Tongue (tissue), 1 donor: ENCODE measurements at regions not wholly inside any gene's neighbourhood (a gene's known extent, or its start where the extent isn't known, plus 50 kb on each side); places are given as distances from the start of the nearest gene placed in this dataset.

Experiments used
- DNase-seq: peaks from one replicate; pipeline ENCODE4 v3.0.0-alpha.2; 2015

DNA sequence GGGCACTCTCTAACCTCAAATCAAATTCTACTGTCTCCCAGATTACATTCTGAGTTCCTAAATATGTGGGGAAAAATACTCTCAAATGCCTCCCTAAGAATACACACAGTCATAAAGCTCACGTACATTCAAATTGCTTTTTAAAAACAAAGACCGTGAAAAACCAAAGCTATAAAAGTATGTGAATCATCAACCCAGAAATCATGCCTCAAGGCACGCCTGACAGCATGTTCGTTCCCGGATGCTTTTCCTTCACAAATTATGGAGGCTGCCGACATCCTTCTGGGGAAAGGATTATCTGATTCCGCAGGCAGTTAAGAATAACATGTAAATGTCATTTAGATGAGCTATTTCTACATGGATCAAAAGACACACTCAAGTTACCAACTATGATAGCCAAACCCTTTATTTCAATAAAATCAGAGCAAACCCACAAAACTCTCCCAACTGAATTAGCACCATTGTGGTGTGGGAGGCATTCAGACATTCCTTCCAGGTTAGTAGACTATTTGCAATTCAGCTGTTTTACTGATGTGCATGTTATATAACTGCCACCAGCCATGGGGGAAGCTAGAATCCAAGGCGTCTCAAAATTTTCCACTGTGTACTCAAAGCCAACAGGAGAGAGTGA, 398.2 kb upstream of the TRIB2 start:
- no peak for DNase-seq

GRCh38 chr2:12320027-12320734, 396.6 kb upstream of the TRIB2 start:
- peak; percentile 21 for DNase-seq

GRCh38 chr2:12320991-12321641, 395.6 kb upstream of the TRIB2 start:
- DNase-seq, result peak; percentile 79

DNA sequence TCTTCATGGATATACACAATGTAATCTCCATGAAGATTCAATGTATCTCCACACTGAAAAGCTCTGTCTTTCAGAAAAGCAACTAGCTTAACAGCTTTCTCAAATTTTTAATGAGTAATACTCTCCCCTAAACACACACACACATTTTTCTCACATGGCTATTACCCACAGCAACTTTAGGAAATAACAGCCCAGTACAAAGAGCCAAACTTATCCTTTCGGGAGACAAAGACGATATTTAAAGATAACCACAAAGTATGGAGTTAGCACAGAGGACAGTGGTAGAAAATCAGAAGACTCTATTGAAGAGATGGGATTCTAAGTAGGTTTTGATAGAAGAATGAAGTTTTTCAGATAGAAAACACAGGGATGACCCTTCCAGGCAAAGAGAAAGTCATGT, 394.9 kb upstream of the TRIB2 start:
- peak; percentile 53 for DNase-seq

DNA sequence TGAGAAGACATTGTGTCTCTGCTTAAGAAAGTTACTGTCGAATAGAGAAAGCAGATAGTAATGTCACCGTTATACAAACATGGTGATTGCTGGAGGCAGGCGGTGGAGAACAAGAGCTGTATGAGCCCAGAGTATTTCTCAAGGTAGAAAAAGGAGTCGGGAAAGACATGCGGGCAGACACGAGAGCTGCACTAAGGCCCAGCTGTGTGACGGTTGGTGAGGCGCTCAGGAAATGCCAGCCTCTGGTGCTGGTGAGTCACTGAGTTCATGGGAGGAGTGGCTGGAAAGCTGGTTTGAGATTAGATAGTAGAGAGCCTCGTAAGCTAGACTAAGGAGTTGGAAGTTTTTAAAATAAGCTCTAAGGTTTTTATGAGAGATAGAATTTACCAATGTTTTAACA, 390.9 kb upstream of the TRIB2 start:
- no peak for DNase-seq

- no peak for DNase-seq
Observed at GRCh38 chr2:12326449-12327190, 390.1 kb upstream of the TRIB2 start.

- DNase-seq, result no peak
Observed at GRCh38 chr2:12330916-12331315, 385.8 kb upstream of the TRIB2 start.

GRCh38 chr2:12331698-12332097, 385.0 kb upstream of the TRIB2 start:
- DNase-seq, result no peak

GRCh38 chr2:12333293-12333692, 383.4 kb upstream of the TRIB2 start:
- no peak for DNase-seq

DNA sequence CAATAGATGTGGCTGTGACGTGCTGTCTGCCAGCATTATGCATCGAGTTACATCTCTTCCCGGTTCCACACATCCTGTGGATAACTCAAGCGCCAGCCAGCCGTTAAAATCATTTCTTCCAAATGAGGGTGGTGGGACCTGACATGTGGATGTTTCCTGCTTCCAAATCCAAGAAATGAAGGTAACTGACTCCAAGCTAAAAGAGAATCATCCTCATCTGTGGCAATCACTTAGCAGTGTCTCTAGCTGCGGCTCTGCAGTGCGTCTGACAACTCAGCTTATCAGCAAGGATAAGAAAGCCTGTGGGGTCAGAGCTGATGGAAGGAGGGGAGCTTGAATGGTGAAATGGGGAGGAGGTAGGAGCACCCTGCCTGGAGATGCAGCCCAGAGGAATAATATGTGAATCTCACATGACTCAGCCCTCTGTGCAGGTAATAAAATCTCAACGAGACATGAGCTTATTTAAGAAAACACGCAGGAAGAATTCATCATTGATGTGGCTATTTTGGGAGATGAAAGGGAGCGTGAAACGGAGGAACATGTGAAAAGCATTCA, 382.2 kb upstream of the TRIB2 start:
- peak; percentile 37 for DNase-seq

- DNase-seq, result peak; percentile 70
Observed at GRCh38 chr2:12335131-12335530, 381.6 kb upstream of the TRIB2 start.

- no peak for DNase-seq
Observed at GRCh38 chr2:12335995-12336394, 380.7 kb upstream of the TRIB2 start.

GRCh38 chr2:12338946-12339697, 377.6 kb upstream of the TRIB2 start:
- no peak for DNase-seq

- no peak for DNase-seq
Observed at GRCh38 chr2:12340164-12340563, 376.6 kb upstream of the TRIB2 start.

DNA sequence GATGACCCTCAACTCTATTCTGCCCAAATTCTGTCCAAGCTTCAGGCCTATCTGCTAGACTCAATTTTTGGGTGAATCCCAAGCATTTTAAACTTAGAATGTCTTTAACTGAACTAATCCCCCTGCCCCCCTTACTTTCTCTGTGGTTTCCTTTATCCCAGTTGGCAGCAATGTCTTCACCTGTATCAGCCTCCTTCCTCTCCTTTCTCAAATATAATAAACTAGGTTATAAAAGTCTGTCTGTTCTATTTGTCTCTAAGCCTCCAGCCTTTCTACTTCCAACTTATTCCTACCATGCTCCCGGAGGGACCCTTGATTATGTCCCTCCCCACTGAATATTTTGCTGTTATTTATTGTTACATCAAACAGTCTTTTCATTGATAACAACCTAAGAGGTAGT, 375.5 kb upstream of the TRIB2 start:
- no peak for DNase-seq

DNA sequence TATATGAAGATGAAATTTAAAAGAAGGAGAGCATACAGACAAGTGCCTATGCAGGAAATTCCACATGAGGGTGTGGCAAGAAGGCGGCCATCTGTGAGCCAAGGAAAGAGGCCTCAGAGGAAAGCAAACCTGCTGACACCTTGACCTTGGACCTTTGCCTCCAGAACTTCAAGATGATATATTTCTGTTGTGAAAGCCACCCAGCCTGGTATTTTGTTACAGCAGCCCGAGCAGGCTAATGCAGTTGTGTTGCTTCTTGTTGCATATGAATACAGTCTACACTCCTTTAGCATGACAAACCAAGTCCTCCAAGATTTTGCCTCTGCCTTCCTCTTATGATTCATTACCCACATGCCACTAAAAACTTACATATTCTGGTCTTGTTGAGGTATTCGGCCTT, 374.8 kb upstream of the TRIB2 start:
- no peak for DNase-seq

DNA sequence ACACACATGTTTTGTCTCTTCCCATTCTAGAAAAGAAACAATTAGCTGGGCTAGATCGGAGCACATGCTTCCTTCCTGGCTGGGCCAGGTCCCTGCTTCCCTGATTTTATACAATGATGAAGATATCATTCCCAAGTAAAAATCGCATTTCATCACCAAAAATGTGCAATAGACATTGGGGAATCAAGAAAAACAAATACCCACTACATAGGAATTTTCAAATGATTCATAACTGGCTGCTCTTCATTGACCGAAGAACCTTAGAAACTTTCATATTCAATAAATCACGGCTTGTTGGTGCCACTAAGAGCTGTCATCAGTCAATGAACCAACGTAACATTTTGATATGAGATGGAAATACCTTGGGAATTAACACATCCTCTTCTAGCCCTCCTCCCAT, 373.6 kb upstream of the TRIB2 start:
- DNase-seq, result no peak

- peak; percentile 46 for DNase-seq
Observed at GRCh38 chr2:12347066-12347493, 369.7 kb upstream of the TRIB2 start.

- no peak for DNase-seq
Observed at GRCh38 chr2:12348216-12348615, 368.5 kb upstream of the TRIB2 start.

GRCh38 chr2:12350821-12351220, 365.9 kb upstream of the TRIB2 start:
- no peak for DNase-seq

- DNase-seq, result peak; percentile 80
Observed at GRCh38 chr2:12352889-12353288, 363.8 kb upstream of the TRIB2 start.

DNA sequence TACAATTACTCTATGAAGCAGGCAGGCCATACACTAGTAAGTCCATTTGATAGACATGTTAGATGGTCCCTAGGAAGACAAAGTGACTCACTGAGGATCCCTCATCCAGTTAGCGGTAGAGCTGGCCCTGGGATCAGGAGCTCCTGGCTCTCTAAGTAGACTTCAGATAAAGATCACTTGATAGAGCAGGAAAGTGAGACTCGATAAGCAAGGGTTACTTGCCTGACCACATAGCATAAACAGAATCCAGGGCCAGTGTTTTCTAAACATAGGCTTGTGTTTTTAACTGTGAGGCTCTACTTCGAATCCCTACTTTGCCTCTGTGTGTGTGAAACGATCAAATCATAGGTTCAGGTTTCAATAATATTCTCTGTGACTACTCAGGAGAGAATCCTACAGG, 355.2 kb upstream of the TRIB2 start:
- DNase-seq, result no peak
